DMS53 treated with DMSO at 0.1 percent for 48 hours (cell line): ENCODE measurements at regions not wholly inside any gene's neighbourhood (a gene's known extent, or its start where the extent isn't known, plus 50 kb on each side); places are given as distances from the start of the nearest gene placed in this dataset.

Source experiments
- DNase-seq: peaks from one replicate; lab custom pipeline; 2025; ENCODE audit not compliant: unreplicated experiment; lab: John Stamatoyannopoulos, UW

DNA sequence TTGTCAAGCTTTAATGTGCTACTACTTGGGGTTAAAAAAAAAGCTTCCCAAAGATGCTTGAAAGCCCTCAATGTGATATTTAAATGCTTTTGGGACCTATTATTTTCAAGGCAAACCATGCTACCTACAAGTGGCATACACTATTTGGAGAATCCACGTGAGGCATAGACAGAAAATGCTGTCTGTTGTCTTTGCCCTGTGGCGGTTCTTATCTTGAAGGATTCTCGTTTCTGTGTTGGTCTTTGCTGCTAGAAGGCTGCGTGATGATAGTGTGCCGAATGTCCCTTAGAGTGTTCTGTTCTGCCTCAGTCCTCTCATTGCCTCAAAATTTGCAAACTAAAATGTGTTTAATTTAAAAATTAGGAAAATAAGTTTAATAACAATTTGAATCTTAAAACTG, 356.2 kb upstream of the RARB start:
- no peak for DNase-seq

GRCh38 chr3:25073423-25073822, 354.6 kb upstream of the RARB start:
- no peak for DNase-seq

GRCh38 chr3:25074149-25074548, 353.9 kb upstream of the RARB start:
- DNase-seq: no peak

DNA sequence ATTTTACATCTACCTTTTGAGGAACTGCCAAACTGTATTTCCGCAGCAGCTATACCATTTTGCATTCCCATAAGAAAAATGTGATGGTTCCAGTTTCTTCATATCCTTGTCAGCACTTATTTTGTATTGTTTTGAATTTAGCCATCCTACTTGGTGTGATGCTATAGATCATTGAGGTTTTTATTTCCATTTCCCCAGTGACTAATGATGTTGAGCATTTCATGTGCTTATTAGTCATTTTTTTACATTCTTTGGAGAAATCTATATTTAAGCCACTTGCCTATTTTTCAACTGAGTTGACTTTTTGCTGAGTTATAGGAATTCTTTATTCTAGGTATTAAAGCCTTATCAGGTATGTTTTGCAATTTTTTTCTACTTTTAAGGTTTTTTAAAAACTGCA, 347.6 kb upstream of the RARB start:
- no peak for DNase-seq

- no peak for DNase-seq
Measured at GRCh38 chr3:25084016-25084415, 344.0 kb upstream of the RARB start.

- DNase-seq: no peak
Measured at GRCh38 chr3:25086721-25087120, 341.3 kb upstream of the RARB start.

- DNase-seq: no peak
Measured at GRCh38 chr3:25088284-25088683, 339.8 kb upstream of the RARB start.

DNA sequence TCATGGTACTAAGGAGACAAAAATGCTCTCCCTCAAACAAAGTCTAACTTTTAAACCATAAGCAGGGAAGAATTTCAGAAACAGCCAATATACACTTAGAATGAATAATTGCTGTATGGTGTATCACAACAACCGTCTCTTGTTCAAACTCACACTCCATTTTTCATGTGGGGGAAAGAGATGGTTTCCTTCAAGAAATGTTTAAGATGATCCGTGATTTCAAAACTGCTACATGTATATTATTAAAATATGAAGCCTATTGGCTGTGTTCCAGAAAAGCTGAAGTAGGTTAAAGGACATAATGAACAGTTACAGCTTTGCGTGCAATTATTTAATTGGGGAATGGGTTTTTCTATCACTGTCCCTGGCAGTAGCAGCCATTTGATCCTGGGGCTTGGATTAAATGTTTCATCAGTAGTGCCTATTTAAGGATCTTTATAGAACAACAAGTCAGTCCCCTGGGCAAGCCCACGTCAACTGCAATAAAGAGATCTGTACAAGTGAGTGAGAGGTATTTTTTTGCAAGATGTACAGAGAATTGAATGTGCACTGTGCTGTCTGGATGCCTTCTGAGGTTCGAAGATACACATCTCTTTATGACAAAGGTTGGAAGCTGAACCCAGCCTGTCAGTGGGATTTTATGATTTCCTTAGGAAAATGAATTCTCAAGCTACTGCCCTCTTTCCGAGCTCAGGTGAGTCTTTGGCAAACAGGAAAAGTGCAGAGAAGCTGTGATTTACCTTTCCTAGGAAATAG, 337.2 kb upstream of the RARB start:
- no peak for DNase-seq

- no peak for DNase-seq
Measured at GRCh38 chr3:25091934-25092333, 336.1 kb upstream of the RARB start.

DNA sequence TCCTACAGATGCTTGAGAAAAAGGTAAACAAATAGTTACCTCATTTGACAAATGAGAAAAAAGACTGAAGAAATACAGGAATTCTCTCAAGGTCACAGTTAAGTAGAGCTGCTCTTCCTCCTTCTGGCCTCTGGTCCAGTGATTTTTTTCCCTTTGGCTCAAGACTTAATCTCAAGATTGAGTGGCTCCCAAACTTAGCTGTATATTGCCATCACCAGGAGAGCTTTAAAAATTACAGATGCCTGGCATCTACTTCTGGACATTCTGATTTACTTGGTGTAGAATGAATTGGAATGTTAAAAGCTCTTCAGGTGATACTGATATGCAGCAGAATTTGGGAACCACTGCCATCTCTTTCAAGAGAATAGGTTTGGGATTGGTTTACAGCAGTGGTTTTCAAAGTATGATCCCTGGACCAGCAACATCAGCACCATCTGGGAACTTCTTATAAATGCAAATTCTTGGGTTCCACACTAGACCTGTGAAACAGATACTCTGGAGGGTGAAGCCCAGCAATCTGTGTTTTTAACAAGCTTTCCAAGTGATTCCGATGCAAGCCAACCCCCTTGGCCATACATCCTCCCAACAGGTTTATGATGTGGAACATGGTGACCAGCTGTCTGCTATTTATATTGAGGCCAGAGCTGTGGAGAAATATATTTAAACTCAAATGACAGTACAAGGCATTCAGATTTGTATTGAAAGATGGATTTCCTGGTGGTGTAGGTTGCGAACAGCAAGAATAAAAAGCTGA, 333.0 kb upstream of the RARB start:
- no peak for DNase-seq

- no peak for DNase-seq
Measured at GRCh38 chr3:25096536-25096935, 331.5 kb upstream of the RARB start.

DNA sequence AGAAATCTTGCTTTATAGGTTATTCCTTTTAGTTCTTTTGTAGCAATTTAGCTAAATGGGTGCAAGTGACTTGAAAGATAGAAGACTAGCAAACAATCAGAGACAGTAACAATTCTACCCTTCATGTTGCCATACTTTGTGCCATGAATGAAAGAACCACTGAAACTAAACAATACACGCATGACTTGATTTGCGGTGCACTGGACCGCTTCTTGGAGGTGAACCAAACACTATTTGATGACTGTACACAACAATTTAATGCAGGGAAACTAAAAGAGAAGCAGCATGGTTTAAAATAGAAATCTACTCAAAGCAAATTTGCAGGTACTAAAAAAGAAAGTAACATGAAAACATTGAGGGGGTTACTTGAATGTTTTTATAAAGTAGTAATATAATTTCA, 331.0 kb upstream of the RARB start:
- no peak for DNase-seq

DNA sequence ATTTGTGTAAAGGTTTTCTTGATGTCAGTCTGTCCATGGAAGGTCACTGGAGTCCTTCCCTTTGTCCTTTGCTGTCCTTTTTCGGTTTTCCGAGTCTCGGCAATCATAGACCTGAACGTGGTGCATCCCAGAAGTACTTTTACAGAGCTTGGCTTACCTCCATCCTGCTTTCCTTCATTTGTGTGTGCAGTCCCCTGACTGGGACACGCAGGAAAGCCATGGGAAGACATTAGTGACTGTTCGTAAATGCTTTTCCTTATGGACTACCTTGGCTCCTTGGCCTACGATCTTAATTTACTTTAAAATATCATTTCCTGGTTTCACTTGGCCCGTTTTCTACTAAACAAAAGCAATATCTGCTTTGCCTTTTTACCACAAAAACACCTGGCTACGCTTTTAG, 328.4 kb upstream of the RARB start:
- no peak for DNase-seq

DNA sequence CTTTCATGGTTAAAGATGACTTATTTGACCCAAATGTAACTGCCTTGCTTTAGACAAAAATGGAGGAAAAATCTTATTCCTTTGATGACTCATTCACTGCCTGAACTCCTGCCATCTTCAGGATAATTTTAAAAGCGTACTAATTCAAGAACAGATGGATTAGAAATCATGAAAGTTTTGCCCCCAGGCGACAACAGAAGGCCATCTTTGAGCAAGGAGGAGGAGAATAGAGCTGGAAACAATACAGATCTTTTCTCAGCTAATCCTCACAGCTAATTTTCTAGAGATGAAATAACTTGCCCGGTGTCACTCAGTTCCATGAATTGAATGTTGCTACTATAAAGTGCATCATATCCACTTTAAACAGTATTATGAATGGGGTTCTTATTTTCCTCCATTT, 324.7 kb upstream of the RARB start:
- no peak for DNase-seq

DNA sequence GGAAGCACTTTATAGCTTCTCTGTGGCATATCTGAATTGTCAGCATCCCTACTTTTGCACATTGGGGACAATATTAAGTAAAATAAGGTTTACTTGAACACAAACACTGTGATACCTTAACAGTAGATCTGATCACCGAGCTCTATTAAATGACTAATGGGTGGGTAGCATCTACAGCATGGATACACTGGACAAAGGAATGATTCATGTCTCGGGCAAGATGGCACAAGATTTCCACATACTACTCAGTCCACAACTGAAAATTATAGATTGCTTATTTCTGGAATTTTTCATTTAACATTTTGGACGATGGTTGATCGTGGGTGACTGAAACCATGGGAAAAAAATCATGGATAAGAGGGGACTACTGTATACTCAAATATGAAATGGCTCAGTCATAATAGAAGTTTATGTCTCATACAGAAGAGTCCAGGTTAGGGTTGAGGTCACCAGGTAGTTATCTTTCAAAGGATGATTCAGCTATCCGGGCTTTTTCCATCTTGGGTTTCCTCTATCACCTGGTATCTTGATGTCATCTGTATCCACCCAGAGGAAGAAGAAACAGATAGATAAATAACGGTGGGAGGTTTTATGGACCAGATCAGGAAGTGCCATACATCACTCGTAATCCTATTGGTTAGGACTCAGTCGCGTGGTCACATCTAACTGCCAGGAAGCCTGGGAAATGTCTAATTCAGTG, 320.0 kb upstream of the RARB start:
- DNase-seq: no peak

DNA sequence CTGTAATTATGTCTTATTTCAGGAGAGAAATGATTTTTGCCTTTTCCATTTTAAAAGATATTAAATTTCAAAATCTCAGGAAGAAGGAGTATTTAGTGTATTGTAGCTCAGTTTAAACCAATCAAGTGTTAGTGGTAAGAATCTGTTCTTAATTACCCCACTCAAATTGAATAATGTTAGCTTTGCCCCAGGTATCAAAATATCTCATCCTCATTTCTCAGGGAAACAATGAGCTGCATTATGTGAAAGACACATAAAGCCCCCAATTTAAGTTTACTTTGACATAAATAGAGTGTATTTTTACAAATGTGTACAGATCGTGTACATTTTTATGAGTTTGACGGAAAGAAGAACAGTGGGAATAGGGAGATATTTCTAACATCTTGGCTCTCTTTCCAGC, 317.4 kb upstream of the RARB start:
- no peak for DNase-seq

DNA sequence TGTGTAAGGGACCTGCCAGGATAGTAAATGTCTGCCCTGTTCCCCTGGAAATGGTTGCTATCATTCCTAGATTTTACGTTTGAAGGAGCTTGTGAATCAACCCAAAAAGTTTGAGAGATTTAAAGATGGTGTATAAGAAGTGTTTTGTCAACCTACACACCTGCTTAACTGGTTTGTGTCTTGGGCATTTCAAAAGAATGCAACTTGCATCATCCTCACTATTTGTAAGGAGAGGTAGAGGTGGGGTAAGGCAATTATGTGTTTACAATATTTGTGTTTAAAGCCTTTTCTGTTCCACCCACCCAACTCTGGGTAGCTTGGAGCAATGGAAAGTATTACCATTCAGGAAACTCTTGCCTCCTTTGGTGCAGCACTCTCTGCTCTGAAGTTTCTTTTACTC, 314.2 kb upstream of the RARB start:
- DNase-seq: no peak

DNA sequence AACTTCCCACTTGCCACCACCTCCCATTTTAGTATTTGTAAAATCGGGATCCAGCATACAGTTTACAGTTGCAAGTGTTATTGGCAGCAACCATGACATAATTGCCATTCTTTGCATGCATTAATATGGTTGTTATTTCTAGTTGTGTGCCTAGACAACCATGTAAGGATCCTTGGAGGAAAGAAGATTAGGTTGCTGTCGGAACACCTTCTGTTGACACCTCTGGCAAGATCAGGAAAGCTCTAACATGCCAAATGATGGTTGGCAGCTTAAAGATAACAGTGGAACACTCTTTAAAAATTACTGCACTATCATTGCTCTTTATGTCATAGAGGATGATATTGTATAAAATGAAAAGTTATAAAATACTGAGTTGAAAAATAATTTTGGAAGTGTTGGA, 313.5 kb upstream of the RARB start:
- no peak for DNase-seq

- DNase-seq: no peak
Measured at GRCh38 chr3:25117005-25117593, 311.0 kb upstream of the RARB start.

DNA sequence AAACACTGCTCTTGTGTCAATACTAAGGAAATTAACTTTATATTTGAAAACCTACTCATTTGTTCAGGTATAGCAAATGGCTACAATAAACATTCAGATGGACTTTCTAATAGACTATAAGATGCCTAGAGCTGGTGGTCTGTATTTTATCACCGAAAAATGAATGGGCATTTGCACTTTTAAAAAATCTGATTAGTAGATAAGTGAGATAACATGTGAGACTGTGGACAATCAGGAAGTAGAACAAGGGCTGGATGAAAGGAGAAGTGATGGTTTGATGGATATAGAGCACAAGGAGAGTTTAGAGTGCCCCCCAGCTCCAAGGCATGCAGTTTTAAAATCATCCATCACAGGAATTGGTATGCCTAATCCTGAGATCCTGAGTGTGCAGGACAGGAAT, 308.4 kb upstream of the RARB start:
- no peak for DNase-seq

DNA sequence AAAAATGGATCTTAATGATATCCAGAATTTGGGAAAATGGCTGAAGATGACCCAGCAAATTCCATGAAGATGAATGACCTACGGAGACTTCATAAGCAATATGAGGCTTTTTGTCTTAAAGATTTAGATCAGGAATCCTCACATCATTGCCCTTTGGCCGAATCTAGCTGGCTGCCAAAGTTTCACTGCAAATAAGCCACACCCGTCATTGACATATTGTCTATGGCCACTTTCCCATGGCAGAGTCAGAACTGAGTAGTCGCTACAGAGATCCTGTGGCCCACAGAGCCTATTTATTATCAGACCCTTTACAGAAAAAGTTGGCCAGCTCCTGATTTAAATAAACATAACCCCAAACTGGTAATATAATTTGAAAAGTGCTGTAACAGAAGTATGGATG, 307.4 kb upstream of the RARB start:
- DNase-seq: no peak

- DNase-seq: no peak
Measured at GRCh38 chr3:25125201-25125600, 302.9 kb upstream of the RARB start.
